ENCODE measurements at regions not wholly inside any gene's neighbourhood (a gene's known extent, or its start where the extent isn't known, plus 50 kb on each side); places are given as distances from the start of the nearest gene placed in this dataset.

DNA sequence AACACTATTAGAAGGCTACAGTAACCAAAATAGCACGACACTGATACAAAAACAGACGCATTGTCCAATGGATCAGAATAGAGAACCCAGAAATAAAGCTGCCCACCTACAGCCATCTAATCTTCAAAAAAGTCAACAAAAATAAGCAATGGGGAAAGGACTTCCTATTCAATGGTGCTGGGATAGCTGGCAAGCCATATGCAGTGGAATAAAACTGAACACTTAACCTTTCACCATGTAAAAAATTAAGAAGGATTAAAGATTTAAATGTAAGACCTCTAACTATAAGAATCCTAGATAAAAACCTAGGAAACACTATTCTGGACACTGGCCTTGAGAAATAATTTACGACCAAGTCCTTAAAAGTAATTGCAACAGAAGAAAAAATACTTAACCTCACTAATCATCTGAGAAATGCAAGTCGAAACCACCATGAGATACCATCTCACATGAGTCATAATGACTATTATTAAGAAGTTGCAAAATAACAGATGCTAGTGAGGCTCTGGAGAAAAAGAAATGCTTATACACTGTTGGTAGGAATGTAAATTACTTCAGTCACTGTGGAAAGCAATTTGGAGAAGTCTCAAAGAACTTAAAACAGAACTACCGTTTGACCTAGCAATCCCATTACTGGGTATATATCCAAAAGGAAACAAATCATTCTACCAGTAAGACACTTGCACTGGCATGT is 203.3 kb upstream of the CDH9 start (continued):
- TF ChIP-seq HDAC2 (IDR thresholded peaks at IDR 0.05; ENCODE audit: borderline replicate concordance in 1 of 2, low read depth in 2 of 2, low read length in 2 of 2) (no peak), EZH2 (IDR thresholded peaks at IDR 0.05; ENCODE audit: low read depth, low read length, severe bottlenecking) (no peak), BRCA1 (IDR thresholded peaks at IDR 0.05; ENCODE audit: low read depth, low read length) (no peak), BACH1 (IDR thresholded peaks at IDR 0.05; ENCODE audit: low read length) (no peak), CBX8 (IDR thresholded peaks at IDR 0.05; ENCODE audit: borderline replicate concordance, low read depth, low read length) (no peak)

Measured in H1 (cell line).